K562 (cell line): ENCODE measurements at regions not wholly inside any gene's neighbourhood (a gene's known extent, or its start where the extent isn't known, plus 50 kb on each side); places are given as distances from the start of the nearest gene placed in this dataset.

Source experiments
- ATAC-seq: fragments of 200-7000 bp; cut with Tn5 transposase; 3 replicates; pipeline ENCODE4 v1.9.1; 2020; ENCODE audit warnings: moderate library complexity
- BruUV-seq: library from RNA; stranded (reverse); fragments of 400-500 nt; replicated peaks from 2 replicates; lab custom pipeline; 2021; lab: Mats Ljungman, UMichigan
- CTCF ChIA-PET: fragments of 300-600 bp; formaldehyde crosslinking; extraction: SDS; loops from one replicate; lab custom pipeline; 2021; ENCODE audit warnings: low intra/inter-chr PET ratio; lab: Yijun Ruan, JAX
- POLR2A ChIA-PET: fragments of 300-600, 350-650 bp; sonication (Branson Sonifier 250); formaldehyde crosslinking; extraction: SDS; loops from one replicate; lab custom pipeline; 2021; ENCODE audit warnings: antibody characterized with exemption, inconsistent platforms; lab: Yijun Ruan, JAX
- DNase-seq, 4 experiments: peaks; one replicate each; pipeline versions ENCODE4 v3.0.0 to v3.0.0-alpha.2; 2011 to 2018; ENCODE audit warnings: low spot score in 3 of 4, mixed read lengths in 3 of 4; ENCODE audit errors: extremely low read depth in 1 of 4
- FAIRE-seq: peaks from 2 replicates; lab custom pipeline; 2011; peaks lifted over from hg19 to GRCh38; lab: Jason Lieb, UNC
- H2AFZ ChIP-seq: 2 replicates; pipeline ENCODE4 v1.6.0; 2011; ENCODE audit warnings: low read depth, low read length, control low read depth, inconsistent platforms
- H3K27ac ChIP-seq: fragments of 200-600 bp; 3 replicates; pipeline ENCODE4 v1.8.0; 2011; ENCODE audit warnings: low read depth, mild to moderate bottlenecking, control low read depth, inconsistent platforms, low read length, moderate library complexity, mixed read lengths; ENCODE audit errors: extremely low read depth
- H3K27me3 ChIP-seq, 2 experiments: fragments of 300-600 bp in 1 of 2; 2 replicates in 1 of 2; 3 replicates in 1 of 2; pipeline versions ENCODE4 v1.6.0 to v1.8.0; 2011; ENCODE audit warnings: inconsistent platforms in 2 of 2, low read length in 2 of 2, mild to moderate bottlenecking in 1 of 2, mixed read lengths in 1 of 2, moderate library complexity in 1 of 2; ENCODE audit not compliant: control insufficient read depth in 2 of 2, insufficient read depth in 2 of 2
- H3K36me3 ChIP-seq: fragments of 300-600 bp; 3 replicates; pipeline ENCODE4 v1.8.0; 2011; ENCODE audit warnings: mild to moderate bottlenecking, low read length, inconsistent platforms; ENCODE audit not compliant: control insufficient read depth, insufficient read depth
- H3K4me1 ChIP-seq, 2 experiments: fragments of 200-600 bp in 1 of 2; replicated peaks in 1 of 2; 2 replicates in 1 of 2; 3 replicates in 1 of 2; pipeline versions ENCODE4 v1.5.1 to v1.8.0; 2011; ENCODE audit warnings: inconsistent platforms in 2 of 2, low read length in 2 of 2, mild to moderate bottlenecking in 1 of 2, mixed read lengths in 1 of 2, moderate library complexity in 1 of 2; ENCODE audit not compliant: control insufficient read depth in 2 of 2, insufficient read depth in 2 of 2
- H3K4me2 ChIP-seq: 2 replicates; pipeline ENCODE4 v1.6.1; 2011; ENCODE audit warnings: low read length, control low read depth, inconsistent platforms, mixed read lengths; ENCODE audit not compliant: insufficient read depth
- H3K4me3 ChIP-seq: fragments of 200-600 bp; sonication (generic), shearing (Covaris generic); 2 replicates; pipeline ENCODE4 v1.5.1; 2016; ENCODE audit warnings: control low read depth, inconsistent platforms
- H3K79me2 ChIP-seq: fragments of 200-600 bp; 3 replicates; pipeline ENCODE4 v1.8.0; 2011; ENCODE audit warnings: low read length, inconsistent platforms; ENCODE audit not compliant: control insufficient read depth, insufficient read depth
- H3K9ac ChIP-seq, 2 experiments: 2 replicates each; pipeline versions ENCODE4 v1.6.0 to v1.6.1; 2011; ENCODE audit warnings: low read depth in 2 of 2, low read length in 2 of 2, control low read depth in 1 of 2, inconsistent platforms in 1 of 2, mild to moderate bottlenecking in 1 of 2, mixed read lengths in 1 of 2; ENCODE audit not compliant: insufficient read depth in 1 of 2
- H3K9me1 ChIP-seq: one replicate; pipeline ENCODE4 v1.6.0; 2011; ENCODE audit warnings: inconsistent platforms, mild to moderate bottlenecking, low read length, moderate library complexity; ENCODE audit not compliant: control insufficient read depth, insufficient read depth
- H3K9me3 ChIP-seq: replicated peaks from 2 replicates; pipeline ENCODE4 v1.5.1; 2011; ENCODE audit warnings: low read depth, low read length, inconsistent platforms; ENCODE audit not compliant: control insufficient read depth, insufficient read depth
- H4K20me1 ChIP-seq: replicated peaks from 2 replicates; pipeline ENCODE4 v1.6.1; 2011; ENCODE audit warnings: low read length, inconsistent platforms, mixed read lengths; ENCODE audit not compliant: control insufficient read depth, insufficient read depth
- BDP1 ChIP-seq: IDR thresholded peaks from 3 replicates; pipeline ENCODE4 v1.6.1; 2011; ENCODE audit not compliant: insufficient read length, insufficient read depth
- E2F5 ChIP-seq: sonication (generic); formaldehyde crosslinking; IDR thresholded peaks from 2 replicates; pipeline ENCODE4 v1.8.0; 2022; ENCODE audit warnings: mild to moderate bottlenecking, missing genetic modification reagents
- EP400 ChIP-seq: fragments of 450-650 bp; IDR thresholded peaks from 2 replicates; pipeline ENCODE4 v1.6.1; 2017; ENCODE audit warnings: antibody characterized with exemption, mild to moderate bottlenecking, moderate library complexity
- IRF2 ChIP-seq: sonication (generic); formaldehyde crosslinking; IDR thresholded peaks from 2 replicates; pipeline ENCODE4 v1.8.1; 2022; ENCODE audit warnings: mild to moderate bottlenecking, missing genetic modification reagents
- KAT7 ChIP-seq: sonication (generic); formaldehyde crosslinking; IDR thresholded peaks from 2 replicates; pipeline ENCODE4 v1.8.0; 2022; ENCODE audit warnings: missing genetic modification reagents, mild to moderate bottlenecking, borderline replicate concordance
- MECOM ChIP-seq: fragments of 250-450 bp; sonication (Bioruptor Pico); IDR thresholded peaks from 2 replicates; pipeline ENCODE4 v1.8.0; 2022; ENCODE audit warnings: inconsistent platforms
- PHF8 ChIP-seq: fragments of 200-600 bp; sonication (generic); IDR thresholded peaks from 2 replicates; pipeline ENCODE4 v1.6.1; 2012; ENCODE audit warnings: mixed run types, mild to moderate bottlenecking, inconsistent platforms, low read length, moderate library complexity, borderline replicate concordance
- RBM39 ChIP-seq: fragments of 200-400 bp; formaldehyde crosslinking; optimal IDR thresholded peaks from 2 replicates; pipeline ENCODE3; 2018; ENCODE audit warnings: low read depth, low read length
- SRF ChIP-seq, 2 experiments: fragments of 250-450, 450-650 bp in 1 of 2; sonication (Bioruptor Pico) in 1 of 2; sonication (generic) in 1 of 2; formaldehyde crosslinking; IDR thresholded peaks; 2 replicates each; pipeline versions ENCODE4 v1.5.0 to v1.5.1; 2020 to 2022; ENCODE audit warnings: mild to moderate bottlenecking in 1 of 2, missing genetic modification reagents in 1 of 2
- STAT5A ChIP-seq: IDR thresholded peaks from 2 replicates; pipeline ENCODE4 v1.6.1; 2012; ENCODE audit warnings: low read length, inconsistent platforms, borderline replicate concordance
- ZNF444 ChIP-seq: fragments of 250-450 bp; sonication (Bioruptor Pico); IDR thresholded peaks from 2 replicates; pipeline ENCODE4 v1.4.0; 2020; ENCODE audit warnings: mild to moderate bottlenecking, moderate library complexity
- in situ Hi-C: fragments of 300-500 bp; cut with MboI; formaldehyde crosslinking; loops from 4 replicates; pipeline ENCODE4 v1.15.0; 2018; ENCODE audit warnings: inconsistent platforms, mixed read lengths
- intact Hi-C: fragments of 100-400 bp; cut with micrococcal nuclease; formaldehyde crosslinking; loops from 2 replicates; pipeline ENCODE4 v1.14.2; 2022

- CTCF ChIA-PET, result no interaction called here
Observed at GRCh38 chr1:157360023-157360390, 192.3 kb downstream of the FCRL5 start.

More at GRCh38 chr1:157360023-157360390, 192.3 kb downstream of the FCRL5 start:
- no peak for ATAC-seq
- H3K9ac ChIP-seq, result no peak overlapping the region
- no peaks in the 10 kb centered on the region for H4K20me1 ChIP-seq
- POLR2A ChIA-PET, result interaction anchor here (0.6 to 0.7 kb wide), 2 partner anchors 24 to 56 kb away, joined by 3 read pairs; no protein-coding TSS in a partner anchor
- TF ChIP-seq ZNF444 (CRISPR knock-in tag) (no peak), SRF (CRISPR knock-in tag; IDR thresholded peaks at IDR 0.05) (no peak), STAT5A (no peak), E2F5 (no peak), EP400 (no peak), IRF2 (CRISPR knock-in tag) (no peak), MECOM (CRISPR knock-in tag) (no peak), BDP1 (no peak), PHF8 (no peak), KAT7 (CRISPR knock-in tag) (no peak), RBM39 (no peak)
- H3K36me3 ChIP-seq, result no peaks in the 10 kb centered on the region
- intact Hi-C loops (no loop called here), in situ Hi-C loops (no loop called here)
- H2AFZ ChIP-seq, result no peak overlapping the region
- peaks cover 9 to 20% of the 10 kb centered on the region in 2 experiments; a peak in 3 of 5 replicates for H3K4me1 ChIP-seq
- H3K9me3 ChIP-seq, result no peaks in the 10 kb centered on the region
- no peak for FAIRE-seq
- H3K4me3 ChIP-seq, result no peak overlapping the region
- no peaks in the 10 kb centered on the region for H3K27me3 ChIP-seq
- no peaks in the 10 kb centered on the region for H3K9me1 ChIP-seq
- H3K27ac ChIP-seq, result no peak overlapping the region
- H3K4me2 ChIP-seq, result no peak overlapping the region
- no peaks in the 10 kb centered on the region for H3K79me2 ChIP-seq
- no TSS peak for BruUV-seq
- no peak for DNase-seq
